Panc1 (cell line): ENCODE measurements at regions not wholly inside any gene's neighbourhood (a gene's known extent, or its start where the extent isn't known, plus 50 kb on each side); places are given as distances from the start of the nearest gene placed in this dataset.

Source experiments
- ATAC-seq: fragments of 200-7000 bp; cut with Tn5 transposase; 2 replicates; pipeline ENCODE4 v1.9.1; 2020; ENCODE audit warnings: mild to moderate bottlenecking, moderate library complexity
- BruUV-seq: library from RNA; stranded (reverse); fragments of 400-500 nt; replicated peaks from 2 replicates; lab custom pipeline; 2021; lab: Mats Ljungman, UMichigan
- CTCF ChIA-PET: fragments of 300-600 bp; sonication (Branson Sonifier 250); formaldehyde crosslinking; loops from one replicate; lab custom pipeline; 2022; ENCODE audit warnings: antibody characterized with exemption; lab: Charles Lee
- POLR2A ChIA-PET: fragments of 300-600 bp; sonication (Branson Sonifier 250); formaldehyde crosslinking; loops from one replicate; lab custom pipeline; 2022; ENCODE audit warnings: antibody characterized with exemption; lab: Charles Lee
- DNase-seq: peaks from one replicate; pipeline ENCODE4 v3.0.0-alpha.2; 2010; ENCODE audit warnings: low read depth, low spot score
- H3K27ac ChIP-seq: 2 replicates; pipeline ENCODE4 v1.5.1; 2011; ENCODE audit warnings: mild to moderate bottlenecking, low read length, inconsistent platforms
- H3K27me3 ChIP-seq: fragments of 200-500 bp; sonication (Bioruptor generic); 2 replicates; pipeline ENCODE4 v1.6.0; 2014; ENCODE audit warnings: low read length, inconsistent platforms; ENCODE audit not compliant: control insufficient read depth, insufficient read depth
- H3K36me3 ChIP-seq: fragments of 200-500 bp; sonication (Bioruptor generic); 2 replicates; pipeline ENCODE4 v1.5.1; 2014; ENCODE audit warnings: inconsistent platforms, mild to moderate bottlenecking, low read length, moderate library complexity; ENCODE audit not compliant: control insufficient read depth, insufficient read depth
- H3K4me1 ChIP-seq: 2 replicates; pipeline ENCODE4 v1.5.1; 2011; ENCODE audit warnings: inconsistent platforms, mild to moderate bottlenecking, low read length, moderate library complexity; ENCODE audit not compliant: control insufficient read depth, insufficient read depth
- H3K4me3 ChIP-seq, 2 experiments: 2 replicates each; pipeline ENCODE4 v1.5.1; 2011 to 2012; ENCODE audit warnings: low read depth in 2 of 2, low read length in 2 of 2, mild to moderate bottlenecking in 2 of 2, inconsistent platforms in 1 of 2, moderate library complexity in 1 of 2
- H3K9me3 ChIP-seq: fragments of 200-500 bp; sonication (Bioruptor generic); 2 replicates; pipeline ENCODE4 v1.5.1; 2014; ENCODE audit warnings: low read depth, mild to moderate bottlenecking, inconsistent platforms, low read length, moderate library complexity; ENCODE audit not compliant: control insufficient read depth, insufficient read depth
- POLR2AphosphoS5 ChIP-seq: IDR thresholded peaks from 2 replicates; pipeline ENCODE4 v1.6.1; 2012; ENCODE audit warnings: mild to moderate bottlenecking, low read depth, low read length, moderate library complexity
- REST ChIP-seq, 2 experiments: IDR thresholded peaks; 2 replicates each; pipeline ENCODE4 v1.6.1; 2011 to 2012; ENCODE audit warnings: low read depth in 2 of 2, control low read depth in 1 of 2, low read length in 1 of 2, mild to moderate bottlenecking in 1 of 2, moderate library complexity in 1 of 2; ENCODE audit not compliant: insufficient read depth in 1 of 2
- SIN3A ChIP-seq: IDR thresholded peaks from 2 replicates; pipeline ENCODE4 v1.6.1; 2012; ENCODE audit warnings: low read depth, mild to moderate bottlenecking, low read length, moderate library complexity, borderline replicate concordance; ENCODE audit not compliant: insufficient read depth
- TCF7L2 ChIP-seq: IDR thresholded peaks from 2 replicates; pipeline ENCODE4 v1.6.1; 2011; ENCODE audit warnings: mild to moderate bottlenecking, low read depth, low read length, inconsistent platforms
- in situ Hi-C: cut with HindIII; loops from 2 replicates; pipeline ENCODE4 v1.10.0; 2016; ENCODE audit warnings: low sequenced_read_pairs, low pct_unique_long_range_greater_than_20kb
- intact Hi-C: fragments of 100-400 bp; cut with micrococcal nuclease; formaldehyde crosslinking; loops from one replicate; pipeline ENCODE4 v1.10.0; 2022; ENCODE audit not compliant: unreplicated experiment
- TF ChIP-seq, protein P1 (sequence below): fragments of 450-650 bp; IDR thresholded peaks from 2 replicates; pipeline ENCODE4 v1.5.1; 2017; ENCODE audit warnings: mild to moderate bottlenecking

- TF ChIP-seq POLR2AphosphoS5: no peak
- TF ChIP-seq REST (IDR thresholded peaks at IDR 0.05; ENCODE audit: insufficient read depth in 1 of 2, low read depth in 2 of 2, low read length in 1 of 2): no peak
- TF ChIP-seq TCF7L2: no peak
- TF ChIP-seq SIN3A: no peak
- TF ChIP-seq, protein P1, sequence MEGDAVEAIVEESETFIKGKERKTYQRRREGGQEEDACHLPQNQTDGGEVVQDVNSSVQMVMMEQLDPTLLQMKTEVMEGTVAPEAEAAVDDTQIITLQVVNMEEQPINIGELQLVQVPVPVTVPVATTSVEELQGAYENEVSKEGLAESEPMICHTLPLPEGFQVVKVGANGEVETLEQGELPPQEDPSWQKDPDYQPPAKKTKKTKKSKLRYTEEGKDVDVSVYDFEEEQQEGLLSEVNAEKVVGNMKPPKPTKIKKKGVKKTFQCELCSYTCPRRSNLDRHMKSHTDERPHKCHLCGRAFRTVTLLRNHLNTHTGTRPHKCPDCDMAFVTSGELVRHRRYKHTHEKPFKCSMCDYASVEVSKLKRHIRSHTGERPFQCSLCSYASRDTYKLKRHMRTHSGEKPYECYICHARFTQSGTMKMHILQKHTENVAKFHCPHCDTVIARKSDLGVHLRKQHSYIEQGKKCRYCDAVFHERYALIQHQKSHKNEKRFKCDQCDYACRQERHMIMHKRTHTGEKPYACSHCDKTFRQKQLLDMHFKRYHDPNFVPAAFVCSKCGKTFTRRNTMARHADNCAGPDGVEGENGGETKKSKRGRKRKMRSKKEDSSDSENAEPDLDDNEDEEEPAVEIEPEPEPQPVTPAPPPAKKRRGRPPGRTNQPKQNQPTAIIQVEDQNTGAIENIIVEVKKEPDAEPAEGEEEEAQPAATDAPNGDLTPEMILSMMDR: no peak
- H3K9me3 ChIP-seq: no peaks in the 10 kb centered on the region
- no peak overlapping the region for H3K27ac ChIP-seq
- no peak overlapping the region for H3K4me3 ChIP-seq
- CTCF ChIA-PET: no interaction called here
- peaks cover 8% of the 10 kb centered on the region; the same call in 1 of the 2 replicates for H3K27me3 ChIP-seq
- no peak for ATAC-seq
- no TSS peak for BruUV-seq
- intact Hi-C loops (no loop called here), in situ Hi-C loops (no loop called here)
- POLR2A ChIA-PET: no interaction called here
- H3K4me1 ChIP-seq: no peaks in the 10 kb centered on the region
- DNase-seq: no peak
- no peaks in the 10 kb centered on the region for H3K36me3 ChIP-seq
These were observed 267.3 kb upstream of the MKI67 start for GRCh38 chr10:128393546-128393945.

GRCh38 chr10:128398118-128398517 is 271.9 kb upstream of the MKI67 start:
- intact Hi-C loops (no loop called here), in situ Hi-C loops (no loop called here)
- H3K27me3 ChIP-seq: no peaks in the 10 kb centered on the region; the same call in 1 of the 2 replicates
- ATAC-seq (no peak), DNase-seq (no peak)
- H3K4me1 ChIP-seq: no peaks in the 10 kb centered on the region
- H3K9me3 ChIP-seq: no peaks in the 10 kb centered on the region
- no peak for TF ChIP-seq POLR2AphosphoS5
- TF ChIP-seq SIN3A: no peak
- TF ChIP-seq, protein P1: no peak
- no peak for TF ChIP-seq TCF7L2
- no peak for TF ChIP-seq REST (IDR thresholded peaks at IDR 0.05; ENCODE audit: insufficient read depth in 1 of 2, low read depth in 2 of 2, low read length in 1 of 2)
- BruUV-seq: no TSS peak
- H3K27ac ChIP-seq: no peak overlapping the region
- ChIA-PET CTCF (no interaction called here), POLR2A (no interaction called here)
- H3K4me3 ChIP-seq: no peak overlapping the region
- H3K36me3 ChIP-seq: no peaks in the 10 kb centered on the region
